NCI-H226 (cell line): ENCODE measurements at regions not wholly inside any gene's neighbourhood (a gene's known extent, or its start where the extent isn't known, plus 50 kb on each side); places are given as distances from the start of the nearest gene placed in this dataset.
"Not testable (repeated sequence)": the region's sequence is repeated elsewhere in the genome, so short reads cannot be mapped to it uniquely, and the experiment has no call there.

Source experiments
- DNase-seq: peaks from one replicate; pipeline ENCODE4 v3.0.0-alpha.2; 2015

- DNase-seq, result not testable (repeated sequence)
Observed at GRCh38 chr1:149635290-149635899, 51.7 kb downstream of the PPIAL4C start.

- DNase-seq, result peak; percentile 92
Observed at GRCh38 chr1:149636286-149637122, 52.9 kb downstream of the PPIAL4C start.

DNA sequence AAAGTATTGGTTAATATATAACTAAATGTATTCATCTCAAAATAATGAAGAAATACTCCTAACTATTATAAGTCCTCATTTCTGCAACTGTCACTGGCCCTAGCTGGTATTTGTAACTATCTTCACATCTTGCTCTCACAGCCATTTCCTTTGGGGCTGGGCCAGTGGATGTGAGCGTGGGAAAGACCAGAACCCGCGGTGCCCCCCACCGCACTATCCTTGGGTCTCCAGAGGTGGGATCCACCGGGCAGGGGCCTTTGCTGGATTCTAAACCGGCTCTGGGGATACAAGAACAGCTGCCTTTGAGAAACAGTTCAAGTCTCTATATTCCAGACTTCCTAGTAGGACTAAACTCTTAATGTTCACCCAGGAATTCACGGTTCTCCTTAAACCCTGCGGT is 54.8 kb downstream of the PPIAL4C start:
- DNase-seq, result not testable (repeated sequence)

DNA sequence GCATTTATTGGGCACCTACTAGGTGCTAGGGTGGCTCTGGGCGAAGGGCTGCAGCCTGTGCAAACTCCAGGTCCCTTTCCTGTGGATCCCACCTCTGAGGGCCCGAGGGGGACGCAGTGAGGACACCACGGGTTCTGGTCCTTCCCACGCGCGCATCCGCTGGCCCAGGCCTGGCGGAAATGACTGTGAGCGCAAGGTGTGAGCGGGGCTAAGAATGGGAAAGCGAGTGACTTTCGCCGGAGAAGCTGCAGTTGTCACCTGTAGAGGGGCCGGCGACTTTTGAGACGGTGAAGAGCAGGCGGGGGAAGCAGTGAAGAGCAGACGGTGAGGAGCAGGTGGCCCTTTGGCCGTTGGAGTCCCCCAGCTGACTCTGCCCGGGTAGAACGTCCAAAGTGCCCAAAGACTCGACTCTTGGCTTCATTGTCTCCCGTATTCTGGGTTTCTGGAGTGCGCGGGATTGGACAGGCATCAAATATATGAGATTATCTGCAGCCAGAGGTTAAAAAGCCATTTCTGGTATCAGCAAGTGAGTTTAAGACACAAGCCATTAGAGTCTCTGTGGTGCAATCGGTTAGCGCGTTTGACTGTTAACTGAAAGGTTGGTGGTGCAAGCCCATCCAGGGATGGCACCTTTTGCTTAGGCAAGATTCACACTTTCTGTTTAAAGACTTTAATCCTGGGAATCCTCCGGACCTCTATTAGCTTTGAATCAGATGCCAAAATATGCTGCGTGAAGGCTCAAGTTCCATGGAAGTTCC is 55.4 kb downstream of the PPIAL4C start:
- not testable (repeated sequence) for DNase-seq

GRCh38 chr1:149641179-149641578 is 57.5 kb downstream of the PPIAL4C start:
- not testable (repeated sequence) for DNase-seq

- not testable (repeated sequence) for DNase-seq
Observed at GRCh38 chr1:149644818-149645217, 61.2 kb downstream of the PPIAL4C start.

DNA sequence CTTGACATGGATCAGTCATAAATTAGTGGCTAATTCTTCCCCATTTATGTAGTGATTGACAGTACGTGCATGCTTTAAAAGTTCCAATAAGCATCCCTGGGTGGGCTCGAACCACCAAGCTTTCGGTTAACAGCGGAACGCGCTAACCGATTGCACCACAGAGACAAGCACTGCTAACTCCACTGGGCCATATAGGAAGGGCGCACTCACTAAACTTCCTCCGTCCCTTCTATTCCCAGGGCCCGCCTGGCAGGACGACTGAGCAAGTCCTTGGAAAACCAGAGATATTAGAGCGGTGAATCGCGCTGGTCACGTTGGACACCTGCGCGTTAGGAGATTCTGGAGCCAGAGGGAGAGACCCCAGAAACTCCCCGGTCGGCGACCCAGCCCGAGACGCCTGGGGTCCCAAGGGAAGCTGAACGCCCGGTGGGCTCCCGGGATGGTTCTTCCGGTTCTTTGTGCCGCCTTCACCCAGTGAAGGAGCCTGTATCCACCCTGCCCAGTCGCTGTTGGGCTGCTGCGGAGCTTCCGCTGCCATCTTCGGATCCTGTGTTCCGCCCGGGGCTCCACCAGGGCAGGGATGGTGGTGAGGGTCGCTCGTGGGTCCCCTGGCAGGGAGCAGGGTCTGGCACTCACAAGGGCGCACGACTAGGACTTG is 62.8 kb downstream of the PPIAL4C start:
- DNase-seq, result not testable (repeated sequence)

- not testable (repeated sequence) for DNase-seq
Observed at GRCh38 chr1:149647018-149647373, 63.3 kb downstream of the PPIAL4C start.

DNA sequence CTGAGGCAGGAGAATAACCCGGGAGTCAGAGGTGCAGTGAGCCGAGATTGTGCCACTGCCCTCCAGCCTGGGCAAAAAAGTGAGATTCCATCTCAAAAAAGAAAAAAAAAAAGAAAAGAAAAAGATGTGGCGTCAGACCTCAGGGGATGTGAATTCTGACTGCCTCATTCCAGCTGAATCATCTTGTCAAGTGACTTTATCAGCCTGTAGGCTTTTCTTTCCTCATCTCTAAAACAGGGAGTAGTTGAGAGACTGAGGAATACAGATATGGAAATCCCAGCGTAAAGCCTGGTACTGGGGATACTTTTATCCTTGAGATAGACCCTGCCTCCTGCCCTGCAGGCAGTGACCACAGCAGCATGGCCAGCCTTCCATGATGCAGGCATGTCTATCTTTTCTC is 74.1 kb downstream of the PPIAL4C start:
- DNase-seq, result peak; percentile 26

DNA sequence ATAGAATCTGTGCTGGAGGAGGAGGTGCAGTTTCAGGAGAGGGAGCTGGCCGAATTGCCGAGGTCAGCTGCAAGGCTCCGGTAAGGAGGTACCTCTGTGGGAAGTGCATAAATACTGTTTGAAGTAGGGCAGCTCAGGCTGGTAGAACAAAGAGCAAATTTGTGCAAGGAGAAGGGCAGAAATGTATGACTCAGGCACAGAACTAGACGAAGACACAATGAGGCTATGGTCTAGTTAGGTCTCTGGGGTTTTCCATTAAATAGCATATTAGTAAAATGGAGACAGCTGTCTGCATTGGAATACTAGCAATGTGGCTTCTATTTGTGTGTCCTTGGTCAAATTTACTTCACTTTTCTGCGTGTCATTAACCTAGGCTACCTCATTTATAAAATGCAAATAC is 74.5 kb downstream of the PPIAL4C start:
- not testable (repeated sequence) for DNase-seq

DNA sequence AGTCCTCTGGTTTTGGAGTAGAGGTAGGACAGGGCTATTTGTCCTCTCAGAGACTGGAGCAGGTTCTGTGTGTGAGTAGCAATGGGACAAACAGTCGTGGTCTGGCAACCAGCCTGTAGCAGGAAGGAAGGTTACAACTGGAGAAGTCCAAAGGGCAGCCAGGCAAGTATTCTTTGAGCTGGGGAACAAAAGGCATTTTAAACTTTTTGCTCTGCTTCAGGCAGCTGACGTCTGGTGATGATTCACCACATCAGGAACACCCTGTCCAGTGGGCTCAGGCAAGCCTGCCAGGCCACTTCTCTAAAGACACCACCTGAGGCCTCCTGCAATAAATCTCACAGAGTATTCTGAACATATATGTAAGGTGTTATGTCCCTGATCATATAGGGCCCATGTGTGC is 81.0 kb downstream of the PPIAL4C start:
- not testable (repeated sequence) for DNase-seq

DNA sequence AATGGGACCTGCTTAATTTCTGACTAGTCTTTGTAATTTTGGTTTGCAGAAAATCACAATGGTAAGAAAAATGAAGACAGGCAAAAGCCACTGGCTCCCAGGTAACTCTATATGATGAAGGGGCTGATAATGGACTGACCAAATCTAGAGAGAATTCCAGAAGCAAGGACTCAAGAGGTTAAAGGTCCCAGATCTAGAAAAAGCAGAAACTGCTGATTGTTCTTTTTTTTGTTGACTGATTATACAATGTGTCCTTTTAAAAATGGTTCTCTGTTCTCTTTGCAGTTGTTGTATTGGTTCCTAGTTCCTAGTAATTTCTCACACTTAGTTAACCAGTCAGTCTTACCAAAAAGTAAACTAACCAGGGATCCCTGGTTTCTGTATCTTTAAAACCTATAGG is 81.4 kb downstream of the PPIAL4C start:
- DNase-seq, result not testable (repeated sequence)

- not testable (repeated sequence) for DNase-seq
Observed at GRCh38 chr1:149665528-149665927, 81.9 kb downstream of the PPIAL4C start.

DNA sequence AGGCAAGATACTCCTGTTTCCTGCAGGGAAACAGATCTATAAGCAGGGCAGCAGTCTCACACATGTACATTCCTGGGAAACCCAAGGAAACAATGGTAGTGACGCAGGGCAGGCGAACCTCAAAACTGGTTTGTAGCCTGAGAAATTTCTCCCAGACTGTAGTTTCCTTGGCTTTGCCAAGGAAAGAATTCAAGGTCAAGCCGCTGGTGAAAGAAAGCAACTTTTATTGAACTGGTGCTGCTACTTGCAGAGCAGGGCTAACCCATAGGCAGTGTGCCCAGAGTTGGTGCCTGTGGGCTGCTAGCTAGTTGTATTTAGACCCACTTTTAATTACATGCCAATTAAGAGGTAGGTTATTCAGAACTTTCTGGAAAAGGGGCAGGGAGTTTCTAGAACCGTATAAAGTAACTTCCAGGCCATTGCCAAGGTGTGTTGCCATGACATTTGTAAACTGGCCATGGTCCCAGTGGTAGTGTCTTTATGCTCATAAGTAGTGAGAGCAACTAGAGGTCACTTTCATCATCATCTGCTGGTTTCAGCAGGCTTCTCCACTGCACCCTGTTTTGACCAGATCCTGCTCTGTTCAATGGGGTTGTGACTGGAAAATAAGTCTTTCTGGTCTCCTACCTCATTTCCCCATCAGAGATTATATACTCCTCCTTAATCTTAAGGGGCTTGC is 89.7 kb downstream of the PPIAL4C start:
- not testable (repeated sequence) for DNase-seq

DNA sequence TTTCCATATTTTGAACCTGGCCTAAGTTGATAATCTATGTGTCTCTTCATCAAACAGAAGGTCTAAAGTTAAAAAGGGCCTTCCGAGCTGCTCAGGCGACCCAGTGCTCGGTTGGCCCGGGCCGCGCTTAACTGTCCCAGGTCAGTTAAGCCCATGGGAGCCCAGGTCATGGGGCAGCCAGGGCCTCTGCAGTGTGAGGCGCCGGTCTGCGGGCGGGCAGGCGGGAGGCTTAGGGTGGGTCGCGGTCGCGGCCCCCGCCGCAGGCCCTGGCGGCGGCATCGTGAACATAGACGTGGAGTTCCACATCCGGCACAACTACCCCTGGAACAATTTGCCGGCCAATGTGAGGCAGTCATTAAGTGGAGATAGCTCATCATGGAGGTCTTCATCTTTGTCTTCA is 91.3 kb downstream of the PPIAL4C start:
- DNase-seq, result not testable (repeated sequence)

DNA sequence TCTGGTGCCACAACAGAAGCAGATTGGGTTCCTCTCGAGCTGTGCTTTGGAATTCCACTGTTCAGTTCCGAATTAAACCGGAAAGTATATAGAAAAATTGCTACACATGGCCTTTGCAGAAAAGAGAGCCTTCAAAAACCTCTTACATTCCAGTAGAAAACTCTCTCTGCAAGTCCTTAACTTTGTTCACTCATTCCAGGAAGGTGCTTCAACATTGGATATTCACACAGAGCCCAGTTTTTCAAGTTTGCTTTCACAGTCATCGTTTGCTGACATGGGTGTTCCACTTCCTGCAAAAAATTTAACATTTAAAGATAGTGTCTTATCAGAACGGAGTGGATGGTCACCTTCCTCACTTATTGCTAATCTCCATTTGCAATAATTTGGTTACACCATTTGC is 93.7 kb downstream of the PPIAL4C start:
- DNase-seq, result not testable (repeated sequence)

GRCh38 chr1:149686593-149687238 is 95.8 kb upstream of the FCGR1A start:
- DNase-seq, result not testable (repeated sequence)

DNA sequence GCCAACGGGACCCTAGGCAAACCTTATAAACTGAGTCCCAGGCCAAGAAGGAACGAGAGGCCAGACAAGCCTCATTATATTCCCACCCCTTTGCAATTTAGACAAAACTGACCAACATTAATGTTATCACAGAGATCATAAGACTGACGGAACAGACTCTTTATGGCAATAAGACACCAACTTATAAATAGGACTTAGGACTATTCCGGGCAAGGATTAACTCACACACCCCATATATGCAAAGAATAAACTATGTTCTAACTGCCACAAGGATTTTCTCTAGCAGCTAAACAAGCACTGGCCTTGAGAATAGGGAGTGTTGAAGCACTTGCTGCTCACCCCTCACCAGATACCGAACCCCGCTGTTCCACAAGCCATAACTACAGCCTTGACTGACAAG is 91.1 kb upstream of the FCGR1A start:
- not testable (repeated sequence) for DNase-seq

DNA sequence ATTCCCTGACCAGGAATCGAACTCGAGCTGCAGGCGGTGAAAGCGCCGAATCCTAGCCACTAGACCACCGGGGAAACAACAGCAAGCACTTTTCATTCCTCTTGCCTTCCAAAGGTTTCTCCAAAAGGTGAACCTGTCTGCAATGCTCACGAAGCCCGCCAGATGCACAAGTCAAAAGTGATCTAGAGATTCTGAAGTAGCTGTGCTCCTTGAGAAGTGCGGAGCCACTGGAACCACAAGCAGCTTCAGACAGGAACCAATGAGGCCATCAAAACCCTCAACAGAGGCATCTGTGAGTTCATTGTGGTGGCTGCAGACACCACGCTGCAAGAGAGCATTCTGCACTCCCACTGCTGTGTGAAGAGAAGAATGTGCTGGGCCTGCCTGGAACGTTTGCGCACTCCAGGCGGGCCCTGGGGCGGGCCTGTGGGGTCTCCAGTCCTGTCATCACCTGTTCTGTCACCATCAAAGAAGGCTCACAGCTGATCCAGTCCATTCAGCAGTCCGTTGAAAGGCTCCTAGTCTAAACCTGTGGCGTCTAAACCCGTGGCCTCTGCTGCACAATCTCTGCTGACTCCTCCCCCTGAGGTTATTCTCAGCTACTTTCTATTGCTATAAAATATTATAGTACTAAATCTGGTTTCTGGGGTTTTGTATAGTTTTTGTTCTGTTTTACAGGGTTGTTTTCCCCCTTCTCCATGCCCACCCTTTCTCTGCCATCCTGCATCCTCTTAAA is 89.5 kb upstream of the FCGR1A start:
- DNase-seq, result not testable (repeated sequence)

- DNase-seq, result not testable (repeated sequence)
Observed at GRCh38 chr1:149695066-149695465, 87.4 kb upstream of the FCGR1A start.

DNA sequence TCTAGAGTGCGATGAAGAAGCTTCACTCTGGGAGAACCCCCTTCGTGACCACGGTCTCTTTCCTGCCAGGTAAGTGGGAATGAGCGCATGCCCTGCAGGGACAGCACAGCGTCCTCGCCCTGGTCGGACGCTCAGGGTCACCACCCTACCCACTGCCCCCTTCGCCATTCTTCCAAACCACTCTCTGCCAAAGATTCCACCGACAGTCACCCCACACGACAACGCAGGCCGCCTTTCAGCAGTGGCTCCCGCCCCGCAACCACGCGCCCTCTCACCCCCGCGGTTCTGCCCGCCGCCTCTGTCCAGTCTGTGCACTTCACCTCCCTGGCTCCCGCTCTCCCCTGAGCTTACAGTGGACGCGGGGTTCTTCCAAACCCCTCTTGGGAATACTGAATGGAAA is 82.3 kb upstream of the FCGR1A start:
- not testable (repeated sequence) for DNase-seq
